HG02798 (cell line): ENCODE measurements at regions not wholly inside any gene's neighbourhood (a gene's known extent, or its start where the extent isn't known, plus 50 kb on each side); places are given as distances from the start of the nearest gene placed in this dataset.

Experiments
- ATAC-seq: cut with Tn5 transposase; IDR thresholded peaks from one replicate; pipeline ENCODE4 v1.9.1; 2021; ENCODE audit warnings: mild to moderate bottlenecking; ENCODE audit not compliant: unreplicated experiment, poor library complexity

DNA sequence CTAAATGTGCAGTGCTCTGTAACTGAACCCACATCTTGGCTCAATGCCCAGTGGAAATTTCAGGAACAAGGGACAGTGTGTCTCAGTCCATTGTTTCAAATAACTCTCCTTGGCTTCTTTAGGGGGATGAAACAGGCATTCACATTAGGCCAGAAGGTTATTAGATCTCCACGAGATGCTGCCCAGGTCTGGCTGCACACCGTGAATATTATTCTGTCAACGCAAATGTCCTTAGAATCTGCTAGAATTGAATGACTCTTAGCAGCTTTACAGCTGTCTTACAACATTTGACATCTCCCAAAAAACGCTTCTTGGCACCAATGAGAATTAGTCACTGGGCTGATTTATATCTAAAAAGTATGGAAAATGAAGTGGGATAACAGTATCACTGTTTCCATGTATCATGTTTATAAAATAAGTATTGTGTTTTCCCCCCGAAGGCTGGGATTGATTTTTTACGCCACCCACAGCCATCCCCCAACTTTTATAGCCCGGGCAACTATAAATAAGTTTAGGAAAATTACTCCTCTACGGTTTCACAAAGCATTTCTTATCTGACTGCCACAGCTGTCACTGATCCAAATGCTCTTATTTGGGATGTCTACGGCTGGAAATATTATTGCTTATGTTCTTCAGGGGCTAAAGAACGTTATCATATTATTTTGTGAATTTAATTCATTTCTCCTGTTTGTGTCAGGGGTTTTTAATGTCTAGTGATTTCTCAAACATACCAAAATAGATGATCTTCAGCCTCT is 559.7 kb upstream of the FAT1 start:
- no peak for ATAC-seq

DNA sequence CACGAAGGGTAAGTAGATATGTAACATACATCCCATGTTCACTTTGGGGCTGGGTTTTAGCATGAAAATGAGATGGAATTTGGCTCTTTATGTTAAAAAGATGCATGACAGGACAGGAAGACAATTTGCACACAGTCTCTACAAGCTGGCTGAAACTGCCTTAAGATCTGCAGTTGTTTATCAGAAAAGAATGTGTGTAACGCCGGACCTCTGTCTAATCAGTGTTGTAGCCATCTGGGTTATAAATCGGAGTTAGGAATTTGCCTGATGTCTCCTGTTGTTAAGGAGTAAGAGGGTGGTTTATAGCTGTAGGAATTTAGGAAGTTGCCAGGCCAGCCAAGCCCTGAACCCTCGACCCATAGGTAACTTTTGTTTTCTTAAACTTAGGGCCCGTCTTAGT is 562.9 kb upstream of the FAT1 start:
- ATAC-seq = no peak

DNA sequence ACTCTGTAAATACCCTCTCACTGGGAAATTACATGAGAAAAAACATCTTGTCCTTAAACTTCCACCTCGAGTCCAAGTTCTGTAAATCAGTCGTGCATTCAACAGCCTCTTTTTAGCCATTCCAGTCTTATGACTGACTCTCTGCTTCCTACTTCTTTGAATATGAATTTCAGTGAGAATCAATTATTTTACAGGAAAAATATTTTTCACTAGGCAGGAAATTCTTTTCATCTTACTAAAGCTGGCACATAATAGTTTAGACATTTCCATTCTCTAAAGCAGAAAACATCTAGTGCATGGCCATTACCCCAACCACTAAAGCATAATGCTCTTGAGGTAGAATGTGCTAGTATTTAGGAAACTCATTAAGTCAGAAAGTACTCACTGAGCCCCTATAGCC is 565.7 kb upstream of the FAT1 start:
- no peak for ATAC-seq

DNA sequence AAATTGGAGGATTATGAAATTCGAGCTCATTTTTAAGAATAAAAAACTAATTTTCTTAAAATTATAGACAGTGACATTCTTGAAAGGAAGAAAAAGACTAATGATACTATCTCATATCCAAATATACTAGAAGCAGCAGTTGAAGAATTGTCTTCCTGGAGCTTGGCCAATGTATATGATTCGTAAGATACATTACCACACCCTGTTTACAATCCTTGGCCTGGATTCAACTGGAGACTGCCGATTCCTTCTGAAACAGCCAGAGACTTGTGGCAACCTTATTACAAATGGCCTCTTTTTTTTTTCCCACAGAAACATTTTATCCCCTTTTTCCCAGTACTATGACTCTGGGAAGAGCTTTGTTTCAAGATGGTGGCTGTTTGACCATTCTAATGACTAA is 571.2 kb upstream of the FAT1 start:
- ATAC-seq = no peak

DNA sequence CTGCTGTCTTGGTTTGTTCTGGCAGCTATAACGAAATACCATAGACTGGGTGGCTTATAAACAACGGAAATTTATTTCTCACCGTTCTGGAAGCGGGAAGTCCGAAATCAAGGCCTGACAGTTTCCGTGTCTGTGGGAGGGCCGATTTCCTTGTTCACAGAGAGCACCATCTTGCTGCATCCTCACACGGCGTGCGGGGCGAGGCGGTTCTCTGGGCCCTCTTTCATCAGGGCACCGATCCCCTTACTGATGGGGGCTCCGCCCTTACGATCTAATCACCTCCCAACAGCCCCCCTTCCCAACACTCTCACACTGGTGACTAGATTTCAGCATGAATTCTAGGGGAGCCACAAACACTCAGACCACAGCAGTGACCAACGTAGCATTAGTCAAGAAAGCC is 578.3 kb upstream of the FAT1 start:
- ATAC-seq = no peak

DNA sequence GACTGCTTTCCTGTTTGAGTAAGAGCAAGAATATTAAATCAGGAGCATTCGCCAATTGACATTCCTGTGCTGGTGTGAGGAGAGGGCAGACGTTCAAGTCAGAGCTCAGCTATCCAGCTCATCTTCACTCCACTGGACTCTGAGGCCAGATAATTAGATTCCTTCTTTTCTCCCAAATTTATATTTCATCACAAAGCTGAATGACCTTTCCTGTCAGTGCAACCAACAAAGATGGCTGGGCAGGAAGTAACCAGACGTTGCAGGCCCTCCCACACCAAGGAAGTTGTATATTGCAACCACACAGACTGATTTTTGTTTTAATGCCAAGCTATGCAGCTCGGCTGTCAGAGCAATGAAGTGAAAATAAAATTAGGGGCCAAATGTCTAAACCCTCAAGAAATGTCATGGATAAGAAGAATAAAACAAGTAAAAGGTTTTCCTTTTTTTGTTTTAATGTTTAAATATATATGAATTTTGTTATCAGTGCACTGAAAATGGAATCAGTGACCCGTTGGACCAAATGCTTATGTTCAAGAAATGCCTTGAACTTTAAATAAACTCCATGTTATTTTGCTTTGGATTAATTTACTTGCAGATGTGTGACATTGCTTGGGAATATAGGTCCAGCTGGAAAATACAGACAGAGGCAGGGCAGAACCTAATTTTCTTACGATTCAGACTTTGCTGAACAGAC is 578.9 kb upstream of the FAT1 start:
- no peak for ATAC-seq

DNA sequence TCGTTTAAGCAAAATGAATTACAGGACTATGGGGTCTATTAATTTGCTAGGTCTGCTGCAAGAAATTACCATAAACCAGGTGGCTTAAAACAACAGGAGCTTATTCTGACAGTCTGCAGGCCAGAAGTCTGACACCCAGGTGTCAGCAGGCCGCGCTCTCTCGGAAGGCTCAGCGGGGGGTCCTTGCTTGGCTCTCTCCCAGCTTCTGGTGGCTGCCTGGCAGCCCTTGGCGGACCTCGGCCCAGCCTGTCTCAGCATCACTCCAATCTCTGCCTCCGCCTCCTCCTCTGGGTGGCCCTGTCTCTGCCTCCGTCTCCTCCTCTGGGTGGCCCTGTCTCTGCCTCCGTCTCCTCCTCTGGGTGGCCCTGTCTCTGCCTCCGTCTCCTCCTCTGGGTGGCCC is 580.5 kb upstream of the FAT1 start:
- no peak for ATAC-seq

DNA sequence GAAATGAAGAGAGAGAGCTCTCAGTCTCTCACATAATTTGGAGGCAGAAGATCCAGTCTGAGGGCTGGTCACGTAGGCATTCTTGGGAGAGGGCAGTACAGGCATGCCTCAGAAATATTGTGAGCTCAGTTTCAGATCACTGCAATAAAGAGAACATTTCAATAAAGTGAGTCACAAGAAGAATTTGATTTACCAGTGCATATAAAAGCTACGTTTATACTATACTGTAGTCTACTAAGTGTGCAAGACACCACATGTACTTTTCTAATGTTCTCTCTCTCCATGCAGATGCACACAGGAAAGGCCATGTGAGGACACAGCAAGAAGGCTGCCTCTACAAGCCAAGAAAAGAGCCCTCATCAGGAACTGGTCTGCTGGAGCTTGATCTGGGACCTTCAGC is 583.5 kb upstream of the FAT1 start:
- no peak for ATAC-seq

DNA sequence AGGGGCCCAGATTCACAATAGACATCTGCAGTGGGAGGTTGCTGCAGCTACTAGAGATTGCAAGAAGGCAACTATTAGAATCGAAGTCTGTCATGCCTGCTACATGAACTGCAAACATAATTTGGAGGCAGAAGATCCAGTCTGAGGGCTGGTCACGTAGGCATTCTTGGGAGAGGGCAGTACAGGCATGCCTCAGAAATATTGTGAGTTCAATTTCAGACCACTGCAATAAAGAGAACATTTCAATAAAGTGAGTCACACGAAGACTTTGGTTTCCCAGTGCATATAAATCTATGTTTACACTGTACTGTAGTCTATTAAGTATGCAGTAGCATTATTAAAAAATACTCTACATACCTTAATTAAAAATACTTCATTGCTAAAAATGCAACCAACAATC is 585.8 kb upstream of the FAT1 start:
- no peak for ATAC-seq

DNA sequence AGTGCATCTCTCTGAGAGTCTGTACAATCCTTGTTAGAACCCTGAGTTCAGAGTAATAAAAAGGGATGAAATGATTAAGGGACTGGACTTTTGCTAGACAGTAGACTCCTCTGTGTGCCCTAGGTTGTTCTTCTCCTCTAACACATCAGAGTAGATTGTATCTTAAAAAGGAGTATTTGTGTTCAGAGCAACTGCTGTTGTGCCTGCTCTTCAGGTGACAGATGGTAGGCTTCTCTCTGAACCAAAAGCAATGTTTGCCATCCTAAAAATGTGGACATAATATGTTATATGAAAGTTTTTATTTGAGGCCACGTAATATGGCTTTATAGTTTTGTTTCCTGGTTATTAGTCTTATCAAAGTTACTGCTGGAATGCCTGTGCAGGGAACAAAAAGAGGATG is 588.6 kb upstream of the FAT1 start:
- no peak for ATAC-seq

DNA sequence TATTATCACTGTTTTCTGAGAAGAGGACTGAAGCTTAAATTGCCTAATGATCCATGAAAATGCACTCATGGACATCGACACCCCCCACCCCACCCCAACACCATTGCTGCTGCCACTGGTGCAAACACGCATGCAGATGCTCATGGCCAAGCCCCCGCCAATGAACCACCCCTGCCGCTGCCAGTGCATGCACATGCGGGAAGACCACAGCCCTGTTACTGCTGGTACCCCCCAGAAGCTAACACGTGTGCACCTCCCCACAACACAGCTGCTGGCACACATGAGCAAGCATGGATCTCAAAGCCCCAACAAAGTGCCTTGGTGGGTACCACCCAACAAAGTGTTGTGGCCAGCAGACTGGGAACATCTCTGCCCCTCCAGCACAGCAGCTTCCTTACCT is 594.1 kb upstream of the FAT1 start:
- no peak for ATAC-seq

DNA sequence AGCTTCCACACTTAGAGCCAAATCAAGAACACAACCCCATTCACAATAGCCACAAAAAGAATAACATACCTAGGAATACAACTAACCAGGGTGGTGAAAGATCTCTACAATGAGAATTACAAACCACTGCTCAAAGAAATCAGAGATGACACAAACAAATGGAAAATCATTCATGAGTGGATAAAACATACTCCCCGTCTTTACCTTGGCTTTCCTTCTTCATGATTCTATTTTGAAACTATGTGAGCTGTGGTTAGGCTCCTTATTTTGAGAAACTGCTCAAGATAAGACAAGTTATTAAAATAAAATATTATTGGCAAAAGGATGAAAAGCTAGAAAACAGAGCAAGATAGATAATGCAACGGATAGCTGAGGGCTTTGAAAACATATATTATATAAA is 598.1 kb upstream of the FAT1 start:
- ATAC-seq = no peak

DNA sequence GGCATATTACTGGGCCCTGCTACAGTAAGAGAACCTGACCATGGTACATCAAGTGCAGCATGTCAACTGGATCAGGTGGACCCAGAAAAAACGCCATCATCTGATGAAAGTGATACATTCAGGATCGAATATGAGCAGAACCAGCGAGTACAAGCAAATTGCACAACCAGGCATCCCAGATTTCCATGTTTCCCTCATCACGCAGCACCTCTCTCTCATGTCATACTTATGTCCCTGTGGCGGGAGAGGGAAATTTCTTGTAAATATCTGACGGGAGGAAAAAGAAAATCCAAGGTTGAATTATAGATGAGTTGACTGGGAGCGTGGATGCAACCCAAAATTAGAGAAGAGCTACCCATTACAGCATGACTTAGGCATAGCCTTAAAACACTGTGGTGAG is 608.5 kb upstream of the FAT1 start:
- no peak for ATAC-seq

DNA sequence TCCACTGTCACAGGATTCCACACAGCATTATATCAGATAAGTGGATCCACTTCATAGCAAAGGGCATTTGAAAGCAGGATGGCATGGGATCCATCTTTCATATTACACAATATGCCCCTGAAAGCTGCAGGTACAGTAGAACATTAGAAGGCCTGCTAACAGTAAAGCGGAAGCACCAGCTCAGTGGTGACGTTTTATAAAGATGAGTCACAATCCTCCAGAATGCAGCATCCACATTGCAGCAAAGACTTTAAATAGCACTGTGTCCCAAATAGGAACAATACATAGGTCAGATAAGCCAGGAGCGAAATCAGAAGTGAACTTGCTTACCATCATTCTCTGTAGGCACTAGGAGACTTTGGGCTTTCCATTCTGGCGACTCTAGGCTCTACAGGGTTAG is 609.5 kb upstream of the FAT1 start:
- ATAC-seq = no peak

DNA sequence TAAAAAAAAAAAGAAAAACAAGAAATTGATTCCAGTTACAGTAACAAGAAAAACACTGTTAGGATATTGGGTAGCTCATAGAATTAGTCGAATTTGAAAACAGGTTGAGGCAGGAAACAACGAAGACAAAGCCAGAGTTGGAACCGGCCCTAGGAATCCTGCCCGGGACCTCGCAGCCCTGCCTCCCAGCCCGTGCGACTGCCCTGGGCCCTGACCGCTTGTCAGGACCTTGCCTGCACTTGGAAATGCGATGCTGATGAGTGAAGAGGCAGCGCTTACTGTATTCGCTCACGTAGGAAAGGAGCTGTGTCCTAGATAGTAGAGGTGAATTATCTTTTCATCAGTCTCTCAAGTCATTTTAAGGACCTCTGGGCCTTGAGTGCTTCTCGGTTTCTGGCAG is 611.7 kb upstream of the FAT1 start:
- ATAC-seq = no peak

DNA sequence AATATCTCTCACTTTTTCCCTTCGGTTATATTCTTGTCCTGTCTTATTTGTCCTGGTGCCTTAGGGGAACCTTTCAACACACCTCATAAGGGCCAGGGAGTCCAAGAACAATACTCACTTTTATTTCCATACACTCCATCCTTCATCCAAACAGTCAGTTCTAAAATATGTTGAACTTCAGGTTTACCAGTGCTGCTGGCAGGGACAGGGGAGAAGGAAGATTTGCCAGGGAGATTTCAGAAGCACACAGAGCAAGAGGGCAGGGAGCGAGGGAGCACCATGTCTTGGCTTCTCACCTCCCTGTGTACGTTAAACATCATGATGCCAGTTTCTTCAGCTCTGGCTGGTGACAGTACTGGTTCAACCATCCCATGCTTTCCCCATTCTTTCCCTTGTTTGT is 631.1 kb upstream of the FAT1 start:
- no peak for ATAC-seq

DNA sequence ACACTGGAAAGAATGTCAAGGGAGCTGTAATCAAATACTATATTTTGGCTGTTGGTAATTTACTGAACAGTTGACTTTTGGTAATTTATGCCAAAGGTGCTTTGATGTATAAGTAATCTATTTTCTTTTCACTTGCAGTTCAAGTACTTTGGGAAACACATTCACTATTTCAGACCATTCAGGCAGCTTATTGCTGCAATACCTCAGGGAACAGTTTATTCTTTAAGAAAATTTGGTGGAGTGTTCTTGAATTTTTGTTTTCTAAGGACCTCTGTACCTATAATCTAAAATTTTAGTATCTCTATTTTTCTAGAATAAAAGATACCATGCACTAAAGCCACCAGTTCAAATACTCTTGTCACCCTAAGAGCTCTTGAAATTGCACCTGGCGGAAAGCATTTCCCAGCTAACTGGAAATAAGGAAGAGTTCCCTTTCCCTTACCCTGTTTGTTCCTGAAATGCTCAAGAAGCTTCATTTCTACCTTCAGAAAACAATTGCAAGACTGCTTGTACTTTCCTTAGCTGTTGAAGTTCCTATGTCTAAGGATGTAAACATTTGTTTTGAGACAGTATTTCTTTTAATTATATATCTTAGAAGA is 633.5 kb upstream of the FAT1 start:
- ATAC-seq = no peak

DNA sequence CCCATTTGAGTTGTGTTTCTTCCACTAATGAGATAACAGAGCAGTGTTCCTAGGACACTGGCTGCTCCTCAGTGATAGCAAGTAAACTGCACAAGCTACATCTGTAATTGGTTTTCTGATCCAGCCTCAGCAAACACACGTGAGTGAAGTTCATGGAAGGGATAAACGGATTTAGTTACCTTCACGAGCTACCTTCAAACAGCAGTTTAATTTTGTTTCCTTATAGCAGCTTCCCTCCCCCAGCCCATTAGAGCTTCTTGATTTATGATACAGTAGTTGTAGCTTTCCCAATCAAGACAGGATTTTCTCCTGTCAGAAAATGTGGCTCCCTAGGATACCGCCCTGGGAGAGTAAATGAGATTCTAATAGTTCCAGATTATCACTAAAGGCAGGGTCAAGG is 634.2 kb upstream of the FAT1 start:
- ATAC-seq = no peak

DNA sequence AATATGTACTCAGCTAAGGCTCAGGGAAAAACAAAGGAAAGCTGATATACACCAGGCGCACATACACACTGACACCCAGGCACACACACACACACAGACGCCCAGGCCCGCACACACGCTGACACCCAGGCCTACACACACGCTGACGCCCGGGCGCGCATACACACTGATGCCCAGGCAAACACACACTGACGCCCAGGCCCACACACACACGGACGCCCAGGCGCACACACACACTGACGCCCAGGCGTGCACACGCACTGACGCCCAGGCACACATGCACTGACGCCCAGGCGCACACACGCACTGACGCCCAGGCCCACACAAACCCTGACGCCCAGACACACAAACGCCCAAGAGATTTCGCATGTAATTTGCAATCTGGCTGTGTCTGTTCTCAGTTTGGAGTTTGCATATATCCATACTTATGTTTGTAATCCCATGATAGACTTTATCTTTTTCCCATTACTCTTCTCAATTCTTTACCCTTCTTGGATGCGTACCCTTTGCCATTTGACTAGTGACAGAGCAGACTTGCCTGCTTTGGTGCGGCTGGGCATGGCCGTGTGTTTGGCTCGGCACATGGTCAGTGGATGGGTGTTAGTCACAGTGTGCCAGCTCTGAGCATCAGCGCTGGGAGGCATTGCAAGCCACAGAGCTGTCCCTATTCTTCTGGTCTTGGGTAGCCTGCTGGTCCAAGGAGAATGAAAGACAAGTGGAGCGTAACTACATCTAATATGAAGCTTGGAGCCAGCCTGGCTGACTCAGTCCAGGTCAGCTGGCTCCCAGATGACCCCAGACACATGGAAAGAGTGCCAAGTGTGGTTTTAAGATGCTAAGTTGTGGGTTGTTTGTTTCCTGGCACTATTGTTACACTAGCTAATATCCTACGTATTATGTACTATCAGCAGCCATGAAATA is 632.4 kb upstream of the ZFP42 start:
- no peak for ATAC-seq

DNA sequence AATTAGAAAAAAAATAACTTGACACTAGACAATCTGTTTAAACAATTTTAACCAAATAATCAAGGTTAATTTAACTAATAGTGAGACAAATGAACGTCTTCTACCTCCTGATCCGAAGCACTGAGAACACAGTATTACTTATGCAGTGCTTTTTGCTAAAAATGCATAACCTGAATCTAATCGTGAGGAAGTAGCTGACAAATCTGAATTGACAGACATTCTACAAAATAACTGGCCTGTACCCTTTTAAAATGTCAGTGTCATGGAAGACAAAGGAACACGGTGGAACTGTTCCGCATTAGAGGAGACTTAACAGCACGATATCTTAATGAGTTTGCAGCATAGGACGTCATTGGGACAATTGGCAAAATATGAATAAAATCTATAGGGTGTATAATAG is 631.2 kb upstream of the ZFP42 start:
- no peak for ATAC-seq

DNA sequence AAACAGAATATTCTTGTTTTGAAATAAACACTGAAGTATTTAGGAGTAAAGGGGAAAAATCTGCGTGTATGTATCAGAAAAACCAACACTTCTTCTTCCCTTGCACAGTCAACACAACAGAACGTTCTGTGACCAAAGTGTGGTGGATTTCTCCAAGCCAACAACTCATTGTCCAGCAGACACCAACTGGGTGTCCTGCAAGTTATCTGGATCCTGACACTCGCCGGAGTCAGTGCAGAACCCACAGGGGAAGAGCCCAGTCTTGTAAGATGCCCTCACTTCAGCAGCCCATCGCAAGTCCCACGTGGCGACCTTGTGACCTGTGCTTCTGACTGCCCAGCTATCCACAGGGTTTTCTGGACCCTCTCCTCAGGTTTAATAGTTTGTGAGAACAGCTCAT is 630.7 kb upstream of the ZFP42 start:
- ATAC-seq = no peak
